ENCODE measurements at regions not wholly inside any gene's neighbourhood (a gene's known extent, or its start where the extent isn't known, plus 50 kb on each side); places are given as distances from the start of the nearest gene placed in this dataset.

DNA sequence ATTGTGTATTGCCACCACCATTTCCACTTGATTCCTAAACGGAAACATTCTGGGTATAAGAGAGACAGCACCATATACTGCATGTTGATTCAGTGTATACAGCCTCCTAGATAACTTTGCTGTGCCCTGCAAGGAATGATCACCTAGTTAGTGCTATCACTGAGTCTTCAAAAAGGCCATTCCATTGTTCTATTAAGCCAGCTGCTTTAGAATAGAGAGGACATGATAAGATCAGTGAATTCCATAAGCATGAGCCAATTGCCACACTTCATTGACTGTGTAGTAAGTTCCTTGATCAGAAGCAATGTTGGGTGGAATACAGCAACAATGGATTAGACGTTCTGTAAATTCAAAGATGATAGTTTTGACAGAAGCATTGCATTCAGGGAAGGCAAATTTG is 1047.3 kb downstream of the PCDH18 start:
- no peaks in the 10 kb centered on the region for H3K4me1 Mint-ChIP-seq
- DNase-seq, result no peak
- H3K36me3 Mint-ChIP-seq, result no peaks in the 10 kb centered on the region
- Histone ChIP-seq H3K79me2 (ENCODE audit: insufficient read depth, low read length) (no peaks in the 10 kb centered on the region), H3K4me2 (replicated peaks; ENCODE audit: extremely low read depth, low read length, poor library complexity, severe bottlenecking) (no peak overlapping the region), H3K9me3 (replicated peaks in 1 of 2; ENCODE audit: control insufficient read depth in 1 of 2, insufficient read depth in 1 of 2, low read length in 2 of 2) (no peaks in the 10 kb centered on the region), H3K4me1 (ENCODE audit: control insufficient read depth in 1 of 2, insufficient read depth in 2 of 2, low read length in 2 of 2) (no peaks in the 10 kb centered on the region), H2AFZ (ENCODE audit: insufficient read depth, low read depth, low read length, poor library complexity, severe bottlenecking) (no peak overlapping the region), H3K27ac (ENCODE audit: low read depth in 1 of 2, low read length in 2 of 2) (no peak overlapping the region), H3K9ac (ENCODE audit: insufficient read depth, low read length, poor library complexity, severe bottlenecking) (no peak overlapping the region), H3K36me3 (replicated peaks in 1 of 2; ENCODE audit: control insufficient read depth in 1 of 2, insufficient read depth in 2 of 2, low read length in 2 of 2) (no peaks in the 10 kb centered on the region), H4K20me1 (ENCODE audit: insufficient read depth, low read length) (no peaks in the 10 kb centered on the region), H3K4me3 (replicated peaks in 1 of 3; ENCODE audit: low read depth in 2 of 3, low read length in 3 of 3) (no peak overlapping the region), H3K27me3 (ENCODE audit: control insufficient read depth in 2 of 2, insufficient read depth in 2 of 2, low read length in 2 of 2) (no peaks in the 10 kb centered on the region)
- WGBS (ENCODE audit: insufficient coverage), result no CpG with 5 or more reads among the region's 2 CpGs
- H3K9me3 Mint-ChIP-seq, result peaks cover 0 to 6% (median 0%) of the 10 kb centered on the region in 7 donors
- no peaks in the 10 kb centered on the region for H3K27me3 Mint-ChIP-seq (ENCODE audit: low read depth in 3 of 3)
- H3K27ac Mint-ChIP-seq, result no peak overlapping the region
- intact Hi-C loops (cut with micrococcal nuclease), result no loop called here
- no peak overlapping the region for H3K4me3 Mint-ChIP-seq
- TF ChIP-seq, protein P1, sequence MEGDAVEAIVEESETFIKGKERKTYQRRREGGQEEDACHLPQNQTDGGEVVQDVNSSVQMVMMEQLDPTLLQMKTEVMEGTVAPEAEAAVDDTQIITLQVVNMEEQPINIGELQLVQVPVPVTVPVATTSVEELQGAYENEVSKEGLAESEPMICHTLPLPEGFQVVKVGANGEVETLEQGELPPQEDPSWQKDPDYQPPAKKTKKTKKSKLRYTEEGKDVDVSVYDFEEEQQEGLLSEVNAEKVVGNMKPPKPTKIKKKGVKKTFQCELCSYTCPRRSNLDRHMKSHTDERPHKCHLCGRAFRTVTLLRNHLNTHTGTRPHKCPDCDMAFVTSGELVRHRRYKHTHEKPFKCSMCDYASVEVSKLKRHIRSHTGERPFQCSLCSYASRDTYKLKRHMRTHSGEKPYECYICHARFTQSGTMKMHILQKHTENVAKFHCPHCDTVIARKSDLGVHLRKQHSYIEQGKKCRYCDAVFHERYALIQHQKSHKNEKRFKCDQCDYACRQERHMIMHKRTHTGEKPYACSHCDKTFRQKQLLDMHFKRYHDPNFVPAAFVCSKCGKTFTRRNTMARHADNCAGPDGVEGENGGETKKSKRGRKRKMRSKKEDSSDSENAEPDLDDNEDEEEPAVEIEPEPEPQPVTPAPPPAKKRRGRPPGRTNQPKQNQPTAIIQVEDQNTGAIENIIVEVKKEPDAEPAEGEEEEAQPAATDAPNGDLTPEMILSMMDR (IDR thresholded peaks at IDR 0.05), result no peak

DNA sequence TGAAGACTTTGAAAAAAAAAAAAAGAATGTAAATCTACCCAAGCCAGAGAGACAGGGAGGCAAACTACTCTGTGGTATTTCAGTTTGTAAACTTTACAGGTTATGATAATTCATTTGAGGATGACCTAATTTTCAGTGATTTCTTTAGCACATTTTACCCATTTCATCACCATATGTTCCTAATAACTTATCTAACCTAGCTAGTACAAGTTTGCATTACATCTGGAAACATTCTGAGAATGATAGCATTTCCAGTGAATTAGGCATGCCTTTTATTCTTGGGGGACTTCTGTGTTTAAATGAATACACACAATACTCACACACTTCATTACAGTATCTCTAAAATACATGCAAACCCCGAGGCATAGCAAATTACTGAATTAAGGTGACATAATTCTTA is 1055.5 kb downstream of the PCDH18 start:
- Histone ChIP-seq H3K9ac (ENCODE audit: insufficient read depth, low read length, poor library complexity, severe bottlenecking) (no peak overlapping the region), H3K9me3 (replicated peaks in 1 of 2; ENCODE audit: control insufficient read depth in 1 of 2, insufficient read depth in 1 of 2, low read length in 2 of 2) (peaks cover 0 to 2% of the 10 kb centered on the region in 2 donors), H2AFZ (ENCODE audit: insufficient read depth, low read depth, low read length, poor library complexity, severe bottlenecking) (no peak overlapping the region), H3K79me2 (ENCODE audit: insufficient read depth, low read length) (no peaks in the 10 kb centered on the region), H3K4me3 (replicated peaks in 1 of 3; ENCODE audit: low read depth in 2 of 3, low read length in 3 of 3) (no peak overlapping the region), H3K27ac (ENCODE audit: low read depth in 1 of 2, low read length in 2 of 2) (no peak overlapping the region), H3K4me1 (ENCODE audit: control insufficient read depth in 1 of 2, insufficient read depth in 2 of 2, low read length in 2 of 2) (no peaks in the 10 kb centered on the region), H3K27me3 (ENCODE audit: control insufficient read depth in 2 of 2, insufficient read depth in 2 of 2, low read length in 2 of 2) (no peaks in the 10 kb centered on the region), H3K36me3 (replicated peaks in 1 of 2; ENCODE audit: control insufficient read depth in 1 of 2, insufficient read depth in 2 of 2, low read length in 2 of 2) (no peaks in the 10 kb centered on the region), H4K20me1 (ENCODE audit: insufficient read depth, low read length) (no peaks in the 10 kb centered on the region), H3K4me2 (replicated peaks; ENCODE audit: extremely low read depth, low read length, poor library complexity, severe bottlenecking) (no peak overlapping the region)
- intact Hi-C loops (cut with micrococcal nuclease), result no loop called here
- WGBS (ENCODE audit: insufficient coverage), result 67% methylated on average over 1 of the region's 1 CpG
- no peaks in the 10 kb centered on the region for H3K27me3 Mint-ChIP-seq (ENCODE audit: low read depth in 3 of 3)
- DNase-seq, result no peak
- peaks cover 0 to 9% (median 1%) of the 10 kb centered on the region in 7 donors for H3K9me3 Mint-ChIP-seq
- TF ChIP-seq, protein P1 (IDR thresholded peaks at IDR 0.05), result no peak
- no peak overlapping the region for H3K4me3 Mint-ChIP-seq
- no peaks in the 10 kb centered on the region for H3K4me1 Mint-ChIP-seq
- no peaks in the 10 kb centered on the region for H3K36me3 Mint-ChIP-seq
- H3K27ac Mint-ChIP-seq, result no peak overlapping the region
